Right lobe of liver (tissue), 4 donors: ENCODE measurements at regions not wholly inside any gene's neighbourhood (a gene's known extent, or its start where the extent isn't known, plus 50 kb on each side); places are given as distances from the start of the nearest gene placed in this dataset.
"Not testable (repeated sequence)": the region's sequence is repeated elsewhere in the genome, so short reads cannot be mapped to it uniquely, and the experiment has no call there.

ENCODE experiments used
- POLR2A ChIP-seq: fragments of 450-650 bp; IDR thresholded peaks from one replicate; pipeline ENCODE4 v1.6.1; 2017; ENCODE audit warnings: antibody characterized with exemption, mild to moderate bottlenecking
- TF ChIP-seq, protein P1 (sequence below), 4 donors: fragments of 200-600 bp in 3 of 4; fragments of 450-650 bp in 1 of 4; IDR thresholded peaks; one replicate each; pipeline versions ENCODE4 v1.5.1 to v1.8.0; 2016 to 2022; ENCODE audit warnings: antibody characterized with exemption in 4 of 4, mild to moderate bottlenecking in 2 of 4
- donor health status: DM: no; HTN: no; CAD: no.
- donor health status: DM: no; HTN: no; CAD: no.
- donor health status: DM: no; HTN: yes; CAD: no.

DNA sequence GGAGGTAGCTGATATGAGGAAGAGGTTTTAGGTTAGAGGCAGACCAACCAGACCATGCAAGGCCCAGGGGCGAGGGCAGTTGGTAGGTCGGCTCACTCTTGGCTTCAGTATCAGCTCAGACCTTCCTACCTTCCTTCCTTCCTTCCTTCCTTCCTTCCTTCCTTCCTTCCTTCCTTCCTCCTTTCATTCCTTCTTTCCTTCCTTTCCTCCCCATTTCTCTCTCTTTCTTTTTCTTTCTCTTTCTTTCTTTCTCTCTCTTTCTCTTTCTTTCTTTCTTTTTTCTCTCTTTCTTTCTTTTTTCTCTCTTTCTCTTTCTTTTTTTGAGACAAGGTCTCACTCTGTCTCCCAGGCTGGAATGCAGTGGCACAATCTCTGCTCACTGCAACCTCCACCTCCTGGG, 89.1 kb downstream of the MAB21L3 start:
- TF ChIP-seq, protein P1, sequence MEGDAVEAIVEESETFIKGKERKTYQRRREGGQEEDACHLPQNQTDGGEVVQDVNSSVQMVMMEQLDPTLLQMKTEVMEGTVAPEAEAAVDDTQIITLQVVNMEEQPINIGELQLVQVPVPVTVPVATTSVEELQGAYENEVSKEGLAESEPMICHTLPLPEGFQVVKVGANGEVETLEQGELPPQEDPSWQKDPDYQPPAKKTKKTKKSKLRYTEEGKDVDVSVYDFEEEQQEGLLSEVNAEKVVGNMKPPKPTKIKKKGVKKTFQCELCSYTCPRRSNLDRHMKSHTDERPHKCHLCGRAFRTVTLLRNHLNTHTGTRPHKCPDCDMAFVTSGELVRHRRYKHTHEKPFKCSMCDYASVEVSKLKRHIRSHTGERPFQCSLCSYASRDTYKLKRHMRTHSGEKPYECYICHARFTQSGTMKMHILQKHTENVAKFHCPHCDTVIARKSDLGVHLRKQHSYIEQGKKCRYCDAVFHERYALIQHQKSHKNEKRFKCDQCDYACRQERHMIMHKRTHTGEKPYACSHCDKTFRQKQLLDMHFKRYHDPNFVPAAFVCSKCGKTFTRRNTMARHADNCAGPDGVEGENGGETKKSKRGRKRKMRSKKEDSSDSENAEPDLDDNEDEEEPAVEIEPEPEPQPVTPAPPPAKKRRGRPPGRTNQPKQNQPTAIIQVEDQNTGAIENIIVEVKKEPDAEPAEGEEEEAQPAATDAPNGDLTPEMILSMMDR (IDR thresholded peaks at IDR 0.05), result not testable (repeated sequence)
- TF ChIP-seq POLR2A, result not testable (repeated sequence)
